UCSD-AML1 (cell line): ENCODE measurements at regions not wholly inside any gene's neighbourhood (a gene's known extent, or its start where the extent isn't known, plus 50 kb on each side); places are given as distances from the start of the nearest gene placed in this dataset.
"Not testable (repeated sequence)": the region's sequence is repeated elsewhere in the genome, so short reads cannot be mapped to it uniquely, and the experiment has no call there.

Experiments used
- DNase-seq: peaks from one replicate; lab custom pipeline; 2025; ENCODE audit not compliant: unreplicated experiment; lab: John Stamatoyannopoulos, UW

DNA sequence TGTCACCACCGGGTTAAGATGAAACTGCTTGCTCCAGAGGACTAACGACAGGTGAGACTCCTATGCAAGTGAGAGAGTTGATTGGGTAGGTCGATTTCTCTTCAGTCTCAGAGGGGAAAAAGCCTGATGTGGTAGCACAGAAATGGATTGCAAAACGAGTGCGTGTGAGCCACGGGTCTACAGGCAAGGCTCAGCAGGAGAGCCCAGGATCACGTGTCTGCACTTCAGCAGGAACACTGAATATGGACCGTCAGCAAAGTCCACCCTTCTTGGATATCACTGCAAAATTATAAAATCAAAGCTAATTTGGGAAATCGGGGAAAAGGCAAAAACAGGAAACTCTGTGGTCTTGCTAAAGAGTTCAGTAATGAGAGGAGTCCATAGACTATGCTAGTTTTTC, 107.7 kb upstream of the ZNF648 start:
- no peak for DNase-seq

DNA sequence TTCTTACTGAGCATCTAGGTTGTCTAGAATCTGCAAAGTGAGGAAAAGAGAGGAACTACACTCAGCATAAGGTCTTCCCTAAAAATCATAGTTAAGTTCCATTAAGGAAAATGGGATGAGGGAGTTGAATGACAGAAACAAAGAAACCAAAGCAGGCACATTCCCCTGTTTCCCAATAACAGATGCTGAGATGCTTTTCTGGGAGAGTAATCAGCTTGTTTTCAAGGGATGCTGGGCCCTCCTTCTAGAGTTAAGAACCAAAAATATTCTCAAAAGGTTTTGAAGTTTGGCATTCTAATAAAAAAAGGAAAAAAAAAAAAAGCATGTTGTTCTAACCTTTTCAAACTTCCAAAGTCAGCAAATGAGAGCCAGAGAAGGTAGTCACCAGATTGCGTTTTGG, 105.2 kb upstream of the ZNF648 start:
- DNase-seq = no peak

DNA sequence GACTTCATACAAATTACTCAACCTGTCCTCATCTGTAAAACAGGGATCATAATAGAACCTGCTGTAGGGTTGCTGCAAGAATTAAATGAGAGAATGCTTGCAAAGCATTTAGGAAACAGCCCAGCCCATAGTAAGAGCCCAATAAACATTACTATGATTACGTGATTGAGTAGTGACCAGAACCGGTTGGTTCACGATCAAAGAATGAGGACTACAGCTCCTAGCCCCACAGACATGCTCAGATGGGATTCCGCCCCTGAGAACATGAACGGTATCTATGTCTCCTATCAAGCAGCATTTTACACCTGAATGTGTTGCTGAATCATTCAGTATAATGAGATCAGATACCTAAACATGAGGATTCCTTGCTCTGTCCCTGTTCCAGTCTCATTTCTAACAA, 104.8 kb upstream of the ZNF648 start:
- DNase-seq = no peak

DNA sequence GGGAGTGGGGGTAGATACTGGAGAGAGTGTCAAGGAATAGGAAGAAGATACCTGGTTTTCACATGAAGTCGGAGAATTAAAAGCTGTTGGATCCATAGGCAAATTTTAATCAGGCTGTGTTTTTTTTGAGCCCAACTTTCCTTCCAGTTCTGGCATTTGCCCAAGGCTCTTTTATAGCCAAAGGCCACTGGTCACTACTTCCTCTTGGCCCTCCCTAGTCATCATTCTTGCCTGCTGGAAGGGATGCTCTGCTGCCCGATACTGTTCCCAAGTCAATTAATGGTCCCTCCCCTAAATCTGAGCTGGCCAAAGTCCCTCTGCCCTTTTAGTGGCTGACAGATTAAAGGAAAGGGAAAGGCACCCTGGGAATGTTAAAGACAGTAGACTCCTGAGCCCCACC, 102.8 kb upstream of the ZNF648 start:
- no peak for DNase-seq

DNA sequence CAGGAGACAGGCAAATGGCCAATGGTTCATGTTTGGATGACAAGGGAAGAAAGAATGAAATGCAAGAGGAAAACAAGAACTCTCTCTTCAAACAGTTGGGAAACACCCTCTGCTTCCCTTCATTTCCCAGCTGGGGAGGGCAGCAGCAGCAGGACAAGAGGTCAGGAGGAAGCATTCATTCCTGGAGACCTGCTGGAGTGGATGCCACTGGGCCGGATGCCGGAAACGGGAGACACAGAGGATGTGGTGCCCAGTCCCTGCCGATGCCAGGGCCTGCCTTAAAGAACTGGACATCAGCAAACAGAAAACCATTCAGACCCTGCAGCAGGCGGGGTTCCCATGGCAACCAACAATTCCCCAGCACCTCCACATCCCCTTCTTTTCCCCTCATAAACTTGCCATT, 102.3 kb upstream of the ZNF648 start:
- no peak for DNase-seq

DNA sequence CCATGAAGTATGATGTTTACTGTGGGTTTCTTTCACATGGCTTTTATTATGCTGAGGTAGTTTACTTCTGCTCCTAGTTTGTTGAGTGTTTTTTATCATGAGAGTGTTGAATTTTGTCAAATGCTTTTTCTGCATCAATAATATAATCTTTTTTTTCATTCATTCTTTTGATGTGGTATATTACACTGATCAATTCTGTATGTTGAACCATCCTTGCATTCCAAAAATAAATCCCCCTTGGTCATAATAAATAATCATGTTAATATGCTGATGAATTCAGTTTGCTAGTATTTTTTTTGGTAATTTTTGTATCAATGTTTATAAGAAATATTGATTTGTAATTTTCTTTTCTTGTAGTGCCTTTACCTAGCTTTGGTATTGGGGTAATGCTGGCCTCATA, 97.9 kb upstream of the ZNF648 start:
- no peak for DNase-seq

DNA sequence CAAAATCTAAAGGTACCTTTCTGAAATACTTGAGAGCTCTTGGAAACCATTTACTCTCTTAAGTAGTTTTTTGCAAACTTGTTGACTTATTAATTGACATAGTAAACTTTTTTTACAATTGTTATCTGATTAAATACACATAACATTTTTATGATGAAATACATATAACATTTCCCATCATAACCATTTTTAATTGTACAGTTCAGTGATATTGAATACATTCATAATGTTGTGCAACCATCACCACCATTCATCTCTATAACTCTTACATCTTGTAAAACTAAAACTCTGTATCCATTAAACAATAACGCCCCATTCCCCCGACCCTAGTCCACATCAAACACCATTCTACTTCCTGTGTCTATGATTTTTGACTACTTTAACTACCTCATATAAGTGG, 95.7 kb upstream of the ZNF648 start:
- DNase-seq = no peak

DNA sequence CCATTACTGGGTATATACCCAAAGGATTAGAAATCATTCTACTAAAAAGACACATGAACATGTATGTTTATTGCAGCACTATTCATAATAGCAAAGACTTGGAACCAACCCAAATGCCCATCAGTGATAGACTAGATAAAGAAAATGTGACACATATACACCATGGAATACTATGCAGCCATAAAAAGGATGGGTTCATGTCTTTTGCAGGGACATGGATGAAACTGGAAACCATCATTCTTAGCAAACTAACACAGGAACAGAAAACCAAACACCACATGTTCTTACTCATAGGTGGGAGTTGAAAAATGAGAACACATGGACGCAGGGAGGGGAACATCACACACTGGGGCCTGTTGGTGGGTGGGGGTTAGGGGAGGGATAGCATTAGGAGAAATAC, 92.9 kb upstream of the ZNF648 start:
- DNase-seq = not testable (repeated sequence)

DNA sequence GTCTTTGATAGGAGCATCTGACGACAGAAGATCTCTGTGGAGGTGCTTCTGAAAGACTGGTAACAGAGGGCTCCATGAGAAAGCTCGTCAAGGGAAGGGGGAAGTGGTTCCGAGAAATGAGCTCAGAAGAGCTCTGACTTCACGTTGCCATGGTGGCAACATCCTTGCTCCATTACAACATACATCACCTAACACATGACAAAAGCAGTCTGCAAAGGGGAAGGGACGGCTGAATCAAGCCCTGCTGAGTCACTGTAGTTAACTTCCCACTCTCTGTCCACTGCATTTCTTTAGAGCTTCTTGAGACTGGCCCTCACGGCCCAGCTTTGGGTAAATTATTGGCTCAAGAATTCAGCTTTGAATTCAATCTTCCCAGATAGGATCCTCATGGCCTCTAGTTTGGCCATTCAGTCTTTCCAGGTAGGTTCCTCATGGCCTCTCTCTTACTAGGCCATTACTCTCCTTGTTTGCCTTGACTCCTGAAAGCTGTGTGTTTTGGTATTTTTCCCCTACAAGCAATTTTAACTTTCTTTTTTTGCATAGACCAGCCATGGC, 88.0 kb upstream of the ZNF648 start:
- peak; percentile 61 for DNase-seq

DNA sequence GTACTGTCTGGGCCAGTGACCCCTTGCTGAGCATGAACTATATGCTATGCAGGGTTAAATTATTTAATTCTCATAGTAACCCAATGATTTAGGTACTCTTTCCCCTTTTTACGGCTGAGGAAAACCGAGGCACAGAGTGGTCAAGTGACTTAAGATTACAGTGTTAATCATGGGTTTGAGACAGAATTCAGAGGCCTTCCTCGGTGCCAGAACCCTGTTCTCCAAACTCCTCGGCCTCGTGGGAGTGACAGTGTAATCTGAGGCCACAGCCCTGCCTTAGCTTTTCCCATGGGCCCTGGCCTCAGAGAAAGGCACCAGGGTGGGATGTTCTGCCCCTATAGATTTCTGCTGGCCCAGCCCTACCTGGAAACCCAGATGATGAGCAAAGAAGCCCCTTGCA, 86.4 kb upstream of the ZNF648 start:
- DNase-seq = no peak

DNA sequence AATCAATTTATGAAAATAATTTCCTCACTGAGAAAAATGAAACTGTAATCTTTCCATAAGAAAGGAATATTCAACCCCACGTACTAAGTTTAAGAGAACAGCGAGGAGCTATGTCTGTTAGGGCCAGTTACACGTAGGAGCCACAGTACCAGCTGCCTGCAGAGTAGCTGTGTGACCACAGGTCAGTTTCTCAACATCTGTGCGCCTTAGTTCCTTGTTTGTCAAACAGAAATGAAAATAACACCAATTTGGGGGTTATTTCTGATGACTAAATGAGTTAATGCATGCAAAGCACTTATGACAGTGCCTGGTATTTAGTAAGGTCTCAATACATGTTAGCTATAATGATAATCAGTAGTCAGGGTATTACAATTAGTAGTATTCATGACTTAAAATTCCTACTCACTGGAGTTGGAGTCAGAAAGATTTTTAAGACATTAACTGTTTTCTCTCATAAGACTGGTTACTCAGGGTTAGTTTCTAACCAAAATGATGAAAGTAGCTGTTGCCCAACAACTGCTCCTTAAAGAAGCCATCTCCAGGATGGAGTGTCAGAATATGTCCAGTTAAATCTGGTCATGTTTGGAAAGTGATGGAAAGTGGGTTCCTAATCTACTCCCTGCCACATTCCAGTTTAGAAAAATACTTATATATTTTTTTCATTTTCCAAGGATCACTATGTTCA, 85.8 kb upstream of the ZNF648 start:
- DNase-seq = no peak

DNA sequence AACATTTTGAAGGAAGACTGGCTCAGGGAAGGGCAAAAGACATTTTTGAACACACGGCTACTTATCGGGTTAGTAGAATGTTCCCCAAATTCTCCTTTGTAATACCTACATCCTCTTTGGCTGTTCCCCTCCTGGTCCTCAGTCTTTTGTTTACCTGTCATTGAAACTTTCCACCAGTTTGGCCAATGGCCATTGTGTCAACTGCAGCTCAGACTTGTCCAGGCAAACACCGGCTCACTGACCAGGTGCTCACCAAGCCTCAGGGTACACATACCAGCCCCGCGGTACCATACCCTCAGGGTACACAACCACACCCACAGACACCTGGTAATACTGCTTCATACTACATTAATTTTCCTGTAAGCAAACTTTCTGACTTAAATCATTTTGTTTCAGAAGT, 84.8 kb upstream of the ZNF648 start:
- no peak for DNase-seq

DNA sequence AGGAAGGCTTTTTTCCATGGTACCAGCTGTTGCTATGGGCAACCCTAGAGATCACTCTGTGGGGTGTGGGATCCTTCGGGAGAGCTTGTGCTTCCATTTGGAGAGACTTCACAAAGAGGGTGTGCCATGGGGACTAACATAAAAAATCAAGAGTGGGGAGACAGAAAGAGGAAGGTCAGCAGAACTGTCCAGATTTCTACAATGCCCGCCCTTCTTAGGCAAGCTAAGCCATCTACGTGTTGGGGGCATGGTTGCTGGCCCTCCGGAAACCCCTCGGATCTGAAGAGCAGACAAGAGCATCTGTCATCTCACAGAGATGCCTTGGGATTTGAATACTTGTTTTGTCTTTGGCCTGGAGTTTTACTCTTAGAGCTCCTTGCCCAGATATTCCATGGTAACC, 83.9 kb upstream of the ZNF648 start:
- no peak for DNase-seq

DNA sequence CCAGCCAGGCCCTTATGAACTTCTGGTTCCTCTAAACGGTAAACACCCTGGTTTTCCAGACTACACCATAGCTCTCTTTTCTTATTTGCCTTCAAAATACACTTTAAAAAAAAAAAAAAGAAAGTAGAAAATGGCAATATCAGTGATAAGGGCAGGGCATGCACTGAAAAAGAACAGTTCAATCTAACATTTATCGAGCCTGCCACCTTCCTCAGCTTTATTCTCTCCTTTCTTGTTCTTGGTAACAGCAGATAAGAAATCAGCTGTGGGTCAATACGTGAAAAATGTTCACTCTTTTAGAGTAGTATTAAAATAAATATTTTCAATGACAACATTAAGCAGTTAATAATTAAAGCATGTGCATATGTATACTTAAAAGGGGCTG, 83.1 kb upstream of the ZNF648 start:
- no peak for DNase-seq

DNA sequence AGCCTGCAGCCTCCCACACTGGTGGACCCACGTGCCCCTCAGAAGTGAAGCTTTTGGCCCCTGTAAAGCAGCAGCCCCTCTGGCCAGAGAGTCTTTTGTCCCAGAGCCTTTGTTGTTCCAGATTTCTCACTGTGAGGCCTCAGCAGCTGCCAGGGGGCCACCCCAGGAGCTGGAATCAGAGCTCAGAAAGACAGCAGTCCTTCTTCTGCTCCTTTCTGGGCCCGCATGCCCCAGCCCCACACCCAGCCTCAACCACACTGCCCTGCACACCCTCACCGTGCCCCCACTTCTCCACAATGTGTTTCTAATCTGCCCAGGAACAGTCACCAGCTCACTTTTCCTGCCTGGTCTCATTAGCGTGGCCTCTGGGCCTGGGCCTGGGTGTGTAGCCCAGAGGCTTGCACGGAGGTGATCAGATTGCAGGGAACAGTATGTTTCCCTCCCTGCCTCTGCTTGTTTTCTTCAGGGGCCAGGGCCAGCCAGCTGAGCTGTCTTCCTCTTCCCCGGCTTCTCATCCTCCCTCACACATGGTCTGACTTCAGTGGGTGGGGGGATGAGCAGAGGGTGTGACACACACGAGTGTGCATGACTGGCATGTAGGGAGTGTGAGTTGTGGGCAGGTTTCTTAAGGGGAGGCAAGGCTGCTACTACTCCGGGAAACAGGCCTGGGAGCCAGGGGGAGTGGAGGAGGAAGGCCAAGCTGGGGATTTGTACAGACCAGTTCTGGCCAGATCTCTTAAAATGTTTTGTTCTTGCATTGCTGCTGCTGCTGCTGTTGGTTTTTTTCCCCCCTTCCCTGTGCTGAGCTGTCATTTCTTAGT, 82.5 kb upstream of the ZNF648 start:
- DNase-seq = peak; percentile 55

DNA sequence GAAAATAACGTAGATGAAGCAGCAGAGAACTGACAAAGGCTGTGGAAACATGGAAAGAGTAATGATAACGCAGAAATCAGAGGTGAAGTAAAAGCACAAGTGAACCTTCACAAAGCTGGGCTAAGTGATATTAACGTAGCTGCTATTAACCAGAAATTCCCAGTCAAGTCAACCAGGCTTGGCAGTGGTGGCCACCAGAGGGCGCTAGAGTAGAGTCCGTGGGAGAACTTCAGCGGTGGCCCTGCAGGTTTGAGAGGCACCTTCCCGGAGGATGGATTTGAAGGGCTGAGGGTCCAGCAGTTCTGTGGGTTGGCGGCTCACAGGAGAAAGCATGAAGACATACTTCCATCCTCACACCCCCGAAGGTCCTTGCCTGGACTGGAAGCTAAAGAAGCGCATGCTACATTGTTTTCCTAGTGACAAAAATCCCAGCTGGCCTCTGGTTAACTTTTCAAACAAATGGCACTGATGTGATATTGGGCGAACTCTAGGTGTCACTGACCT, 81.7 kb upstream of the ZNF648 start:
- peak; percentile 87 for DNase-seq

DNA sequence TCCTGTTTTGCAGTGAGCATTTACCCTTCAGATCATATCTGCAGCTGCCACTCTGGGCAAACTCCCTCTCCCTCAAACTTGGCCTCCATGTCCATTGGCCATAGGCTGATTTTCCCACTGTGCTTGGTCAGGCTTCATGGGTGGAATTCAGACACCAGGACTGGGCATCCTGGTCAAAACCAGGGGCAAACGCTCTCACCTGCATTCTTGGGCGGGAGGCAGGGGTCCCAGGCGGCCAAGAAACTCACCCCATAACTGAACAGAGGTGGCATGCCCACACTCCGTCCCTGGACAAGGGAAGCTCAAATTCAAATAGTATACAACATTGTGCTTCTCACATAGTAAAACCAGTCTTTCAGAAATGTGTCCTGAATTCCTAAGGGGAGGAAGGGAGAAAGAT, 81.1 kb upstream of the ZNF648 start:
- DNase-seq = no peak

DNA sequence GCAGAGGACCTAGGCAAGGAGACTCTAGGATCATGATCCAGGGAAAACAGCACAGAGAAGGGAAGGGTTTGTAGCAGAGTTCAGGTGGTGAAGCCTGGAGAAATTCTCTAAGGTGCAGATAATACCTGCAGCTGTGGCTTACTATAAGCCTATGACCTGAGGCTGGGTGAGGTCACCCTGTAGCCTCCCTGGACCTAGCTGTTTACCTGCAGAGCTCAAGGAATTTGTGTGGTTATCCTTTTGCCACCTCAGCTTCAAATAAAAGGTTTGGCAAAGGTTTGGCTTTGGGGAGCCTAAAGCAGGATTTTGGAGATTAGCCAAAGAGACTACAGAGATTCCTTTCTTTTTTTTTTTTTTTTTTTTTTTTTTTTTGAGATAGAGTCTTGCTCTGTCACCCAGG, 79.5 kb upstream of the ZNF648 start:
- no peak for DNase-seq

DNA sequence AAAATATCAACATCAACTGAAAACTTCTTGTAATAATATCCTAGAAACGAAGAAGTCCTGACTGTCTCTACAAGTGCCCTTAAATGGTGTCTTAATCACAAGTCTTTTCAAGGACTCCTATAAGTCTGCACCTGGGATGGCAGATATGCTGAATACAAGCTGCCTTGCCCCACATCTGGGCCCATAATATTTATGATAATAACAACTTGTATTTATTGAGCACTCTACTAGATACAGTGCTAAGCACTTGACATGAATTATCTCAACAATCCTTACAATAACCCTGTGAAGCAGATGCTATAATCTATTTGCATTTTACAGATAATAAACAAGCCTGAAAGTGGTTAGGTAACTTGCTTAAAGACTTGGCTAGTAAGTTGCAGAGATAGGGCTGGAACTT, 78.0 kb upstream of the ZNF648 start:
- no peak for DNase-seq

DNA sequence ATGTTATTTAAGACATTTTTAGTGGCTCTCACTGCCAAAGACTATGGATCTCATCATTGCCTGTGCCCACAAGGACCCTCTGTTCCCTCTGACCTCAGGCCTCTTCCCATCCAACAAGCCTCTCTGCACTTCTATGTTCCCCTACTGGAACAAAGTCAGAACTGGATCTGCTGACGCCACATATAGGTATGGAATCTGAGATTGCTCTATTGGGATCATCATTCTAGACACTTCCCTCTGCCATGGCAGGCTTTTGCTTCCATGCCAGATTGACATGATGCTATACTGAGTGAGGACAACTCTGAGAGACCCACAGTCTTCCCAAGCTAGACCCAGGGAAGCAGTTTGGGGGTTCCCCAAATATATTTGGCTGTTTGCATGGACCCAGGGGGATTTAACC, 76.0 kb upstream of the ZNF648 start:
- no peak for DNase-seq

DNA sequence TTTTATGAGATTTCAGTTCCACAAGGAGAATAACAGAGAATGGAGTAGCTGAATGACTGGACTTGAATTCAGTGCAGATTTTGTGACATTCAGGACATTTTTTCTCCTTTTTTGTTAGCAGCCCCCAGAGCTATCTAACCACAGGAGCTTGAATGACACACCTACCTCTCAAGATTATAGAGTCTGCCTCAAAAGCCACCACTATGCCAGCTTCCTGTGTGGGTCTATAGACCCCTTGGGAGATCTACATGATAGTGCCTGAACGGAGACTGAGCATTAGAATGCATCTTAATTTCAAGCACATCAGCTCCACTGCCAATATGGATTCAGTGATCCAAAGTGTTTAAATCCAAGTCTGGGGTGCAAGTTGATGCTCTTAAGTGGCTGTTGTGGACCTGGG, 74.4 kb upstream of the ZNF648 start:
- no peak for DNase-seq

DNA sequence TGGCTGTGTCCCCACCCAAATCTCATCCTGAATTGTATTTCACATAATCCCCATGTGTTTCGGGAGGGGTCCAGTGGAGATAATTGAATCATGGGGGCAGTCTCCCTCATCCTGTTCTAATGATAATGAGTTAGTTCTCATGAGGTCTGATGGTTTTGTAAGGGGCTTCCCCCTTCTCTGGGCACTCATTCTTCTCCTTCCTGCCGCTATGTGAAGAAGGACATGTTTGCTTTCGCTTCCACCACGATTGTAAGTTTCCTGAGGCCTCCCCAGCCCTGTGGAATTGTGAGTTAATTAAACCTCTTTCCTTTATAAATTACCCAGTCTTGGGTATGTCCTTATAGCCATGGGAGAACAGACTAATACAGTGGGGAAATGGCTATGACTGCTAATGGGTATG, 72.7 kb upstream of the ZNF648 start:
- DNase-seq = no peak
